Right lobe of liver (tissue), 6 donors: ENCODE measurements at regions not wholly inside any gene's neighbourhood (a gene's known extent, or its start where the extent isn't known, plus 50 kb on each side); places are given as distances from the start of the nearest gene placed in this dataset.

Source experiments
- ATAC-seq, 4 donors: fragments of 200-7000 bp; cut with Tn5 transposase; one replicate each; pipeline ENCODE4 v1.9.1; 2020; ENCODE audit warnings: mild to moderate bottlenecking in 4 of 4, moderate library complexity in 4 of 4
- DNase-seq, 3 donors: peaks; one replicate each; pipeline ENCODE4 v3.0.0-alpha.2; 2020
- H3K27ac ChIP-seq, 3 donors: fragments of 200-600 bp; one replicate each; pipeline ENCODE4 v1.8.0; 2022
- H3K27me3 ChIP-seq, 2 donors: fragments of 200-600 bp; one replicate each; pipeline ENCODE4 v1.8.0; 2022
- H3K36me3 ChIP-seq, 4 donors: fragments of 200-600 bp; sonication (generic) in 1 of 4; one replicate each; pipeline versions ENCODE4 v1.5.1 to v1.8.0; 2017 to 2022; ENCODE audit warnings: control low read depth in 1 of 4
- H3K4me1 ChIP-seq, 4 donors: fragments of 200-600 bp; sonication (generic) in 1 of 4; one replicate each; pipeline versions ENCODE4 v1.5.1 to v1.8.0; 2017 to 2022; ENCODE audit warnings: control low read depth in 1 of 4
- H3K4me3 ChIP-seq, 3 donors: fragments of 200-600 bp; one replicate each; pipeline ENCODE4 v1.8.0; 2022
- H3K9me3 ChIP-seq, 4 donors: fragments of 200-600 bp; sonication (generic) in 1 of 4; one replicate each; pipeline versions ENCODE4 v1.5.1 to v1.8.0; 2017 to 2022; ENCODE audit warnings: control low read depth in 1 of 4
- CTCF ChIP-seq, 4 donors: fragments of 200-600 bp in 3 of 4; fragments of 450-650 bp in 1 of 4; IDR thresholded peaks; one replicate each; pipeline versions ENCODE4 v1.5.1 to v1.8.0; 2016 to 2022; ENCODE audit warnings: antibody characterized with exemption in 4 of 4, mild to moderate bottlenecking in 2 of 4
- POLR2A ChIP-seq: fragments of 450-650 bp; IDR thresholded peaks from one replicate; pipeline ENCODE4 v1.6.1; 2017; ENCODE audit warnings: antibody characterized with exemption, mild to moderate bottlenecking
- WGBS: methylation state at CpG from one replicate; pipeline ENCODE4 v1.1.6; 2018; ENCODE audit warnings: low coverage, low lambda C conversion rate; ENCODE audit not compliant: insufficient coverage; ENCODE audit errors: missing lambda C conversion rate; 5-methylcytosine and 5-hydroxymethylcytosine counted together
- intact Hi-C, 2 donors: fragments of 100-400 bp; cut with DNase I; formaldehyde crosslinking; loops; one replicate each; pipeline versions ENCODE4 v1.11.2 to v1.14.1; 2022
- donor health status: DM: no; HTN: yes; CAD: no.
- donor health status: DM: no; HTN: no; CAD: no.
- donor health status: DM: no; HTN: no; CAD: no.
- donor health status: DM: no; HTN: yes; CAD: no.
- donor health status: DM: no; HTN: yes; CAD: no.

GRCh38 chr12:123057513-123058265 lies 77.2 kb downstream of the ARL6IP4 start:
- H3K27ac ChIP-seq: no peak overlapping the region
- no peaks in the 10 kb centered on the region for H3K27me3 ChIP-seq
- WGBS: 90% methylated on average over 7 of the region's 15 CpGs
- DNase-seq (no peak), ATAC-seq (no peak)
- no peak overlapping the region for H3K4me3 ChIP-seq
- H3K36me3 ChIP-seq: no peaks in the 10 kb centered on the region
- no peak for TF ChIP-seq CTCF (IDR thresholded peaks at IDR 0.05)
- no peak for TF ChIP-seq POLR2A
- intact Hi-C loops: loop anchor here in 1 of 2 donors (10.0 kb wide), 1 partner anchor 87 kb away; no protein-coding TSS in a partner anchor
- H3K4me1 ChIP-seq: peaks cover 0 to 23% (median 2%) of the 10 kb centered on the region in 4 donors
- H3K9me3 ChIP-seq: no peaks in the 10 kb centered on the region

GRCh38 chr12:123056709-123057108 lies 76.2 kb downstream of the ARL6IP4 start:
- no peaks in the 10 kb centered on the region for H3K27me3 ChIP-seq
- 89% methylated on average over 6 of the region's 7 CpGs for WGBS
- no peaks in the 10 kb centered on the region for H3K36me3 ChIP-seq
- peaks cover 0 to 15% (median 0%) of the 10 kb centered on the region in 4 donors for H3K4me1 ChIP-seq
- H3K9me3 ChIP-seq: no peaks in the 10 kb centered on the region
- intact Hi-C loops: loop anchor here in 1 of 2 donors (10.0 kb wide), 1 partner anchor 88 kb away; no protein-coding TSS in a partner anchor
- no peak for ATAC-seq
- no peak overlapping the region for H3K27ac ChIP-seq
- H3K4me3 ChIP-seq: no peak overlapping the region
- TF ChIP-seq POLR2A (no peak), CTCF (IDR thresholded peaks at IDR 0.05) (no peak)
- DNase-seq: no peak

GRCh38 chr12:123056053-123056452 lies 75.6 kb downstream of the ARL6IP4 start:
- DNase-seq (peak in 1 of 3 donors; percentile 59), ATAC-seq (peak; percentile 65 to 85 (median 76))
- Histone ChIP-seq H3K36me3 (no peaks in the 10 kb centered on the region), H3K27me3 (no peaks in the 10 kb centered on the region), H3K9me3 (no peaks in the 10 kb centered on the region), H3K4me1 (peaks cover 0 to 15% (median 2%) of the 10 kb centered on the region in 4 donors), H3K27ac (no peak overlapping the region), H3K4me3 (no peak overlapping the region)
- intact Hi-C loops: loop anchor here in 1 of 2 donors (10.0 kb wide), 1 partner anchor 89 kb away; no protein-coding TSS in a partner anchor
- 94% methylated on average over 3 of the region's 8 CpGs for whole genome bisulfite sequencing
- TF ChIP-seq POLR2A (no peak), CTCF (IDR thresholded peaks at IDR 0.05) (no peak)

- H3K27me3 ChIP-seq: no peaks in the 10 kb centered on the region
- H3K36me3 ChIP-seq: no peaks in the 10 kb centered on the region
- no peak overlapping the region for H3K4me3 ChIP-seq
- peaks cover 0 to 22% (median 5%) of the 10 kb centered on the region in 4 donors for H3K4me1 ChIP-seq
- 68% methylated on average over 3 of the region's 8 CpGs for WGBS
- DNase-seq: no peak
- TF ChIP-seq CTCF (IDR thresholded peaks at IDR 0.05) (no peak), POLR2A (no peak)
- H3K27ac ChIP-seq: no peak overlapping the region
- no peaks in the 10 kb centered on the region for H3K9me3 ChIP-seq
- ATAC-seq: no peak
- intact Hi-C loops: loop anchor here in 1 of 2 donors (10.0 kb wide), 1 partner anchor 89 kb away; no protein-coding TSS in a partner anchor
Measured at GRCh38 chr12:123055281-123055766, 74.8 kb downstream of the ARL6IP4 start.
